NCI-H460 (cell line): ENCODE measurements at regions not wholly inside any gene's neighbourhood (a gene's known extent, or its start where the extent isn't known, plus 50 kb on each side); places are given as distances from the start of the nearest gene placed in this dataset.

Experiments used
- DNase-seq: peaks from one replicate; pipeline ENCODE4 v3.0.0-alpha.2; 2016; ENCODE audit warnings: low read depth; ENCODE audit errors: extremely low read depth

DNA sequence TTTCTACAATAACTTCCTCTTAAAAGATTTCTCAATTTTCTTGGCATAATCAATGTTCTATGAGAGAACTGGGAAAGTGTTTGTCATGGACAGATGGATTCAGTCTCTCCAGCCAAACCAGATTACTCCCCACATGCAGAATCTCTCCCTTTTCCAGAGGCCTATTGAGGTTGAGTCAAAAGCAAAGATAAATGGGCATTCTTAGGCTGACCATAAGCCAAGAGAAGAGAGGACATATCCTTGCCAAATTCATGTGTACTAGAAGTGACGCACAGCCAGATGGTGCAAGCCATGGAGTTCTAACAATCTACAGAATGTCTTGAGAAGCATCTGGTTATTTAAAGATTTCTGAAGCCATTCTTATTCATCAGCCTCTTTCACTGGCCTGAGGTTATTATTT is 2115.0 kb downstream of the MAT2B start:
- DNase-seq = no peak

DNA sequence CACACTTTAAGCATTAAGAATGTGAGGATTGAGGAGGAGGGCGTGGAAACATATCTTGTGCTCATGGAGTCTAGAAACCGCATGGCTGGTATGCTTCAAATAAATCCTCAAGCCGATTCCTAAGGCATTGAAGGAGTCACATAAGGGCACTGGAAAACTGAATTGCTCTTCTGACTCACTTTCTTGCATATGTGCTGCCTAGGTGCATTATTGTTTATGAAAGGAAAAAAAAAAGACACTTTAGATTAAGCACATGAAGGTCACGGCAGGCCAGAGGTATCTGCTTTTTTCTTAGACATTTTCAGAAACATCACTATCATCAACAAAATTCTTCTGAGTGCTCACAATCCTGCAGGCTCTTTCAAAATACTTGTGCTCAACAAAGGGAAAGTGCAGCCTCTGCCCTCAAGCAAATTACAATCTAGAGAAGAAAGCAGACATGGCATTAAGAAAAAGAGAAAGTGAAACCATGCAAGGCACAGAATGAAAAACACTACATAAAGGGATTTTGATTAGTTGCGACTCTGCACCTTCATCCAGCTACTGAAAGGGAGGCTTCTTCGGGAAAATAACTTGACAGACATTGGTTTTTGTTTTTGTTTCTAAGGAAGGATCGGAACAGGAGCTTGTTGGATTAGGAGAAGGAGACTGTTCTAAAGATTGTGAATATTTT is 2117.6 kb downstream of the MAT2B start:
- DNase-seq = no peak

DNA sequence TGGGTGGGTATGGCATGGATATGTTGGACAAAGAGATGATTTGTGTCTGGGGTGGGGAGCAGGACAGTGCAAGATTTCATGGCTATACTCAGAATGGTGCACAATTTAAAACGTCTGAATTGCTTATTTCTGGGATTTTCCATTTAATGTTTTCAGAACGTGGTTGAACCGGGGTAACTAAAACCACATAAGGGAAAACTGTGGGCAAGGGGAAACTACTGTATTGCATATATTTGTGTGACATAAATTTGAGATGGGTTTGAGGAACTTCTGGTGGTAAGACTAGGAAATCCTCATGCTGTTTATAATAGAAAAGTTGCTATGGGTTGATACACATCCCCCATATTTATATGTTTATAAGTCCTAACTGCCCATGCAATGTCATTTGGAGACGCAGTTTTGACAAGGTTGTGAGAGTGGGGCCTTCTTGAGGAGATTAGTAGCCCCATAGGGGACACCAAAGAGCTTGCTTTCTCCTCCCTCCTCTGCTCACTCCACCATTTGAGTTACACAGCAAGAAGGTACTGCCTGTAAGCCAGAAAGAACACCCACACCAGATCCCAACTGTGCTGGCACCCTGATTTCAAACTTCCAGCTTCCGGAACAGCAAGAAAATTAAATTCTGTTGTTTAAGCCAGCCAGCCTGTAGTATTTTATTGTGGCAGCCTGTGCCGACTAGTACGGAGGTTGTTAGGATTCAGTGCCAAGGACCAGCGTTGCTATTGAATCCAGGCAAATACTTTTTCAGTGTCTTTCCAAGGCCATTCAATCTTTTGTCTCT is 2118.9 kb downstream of the MAT2B start:
- DNase-seq = no peak

DNA sequence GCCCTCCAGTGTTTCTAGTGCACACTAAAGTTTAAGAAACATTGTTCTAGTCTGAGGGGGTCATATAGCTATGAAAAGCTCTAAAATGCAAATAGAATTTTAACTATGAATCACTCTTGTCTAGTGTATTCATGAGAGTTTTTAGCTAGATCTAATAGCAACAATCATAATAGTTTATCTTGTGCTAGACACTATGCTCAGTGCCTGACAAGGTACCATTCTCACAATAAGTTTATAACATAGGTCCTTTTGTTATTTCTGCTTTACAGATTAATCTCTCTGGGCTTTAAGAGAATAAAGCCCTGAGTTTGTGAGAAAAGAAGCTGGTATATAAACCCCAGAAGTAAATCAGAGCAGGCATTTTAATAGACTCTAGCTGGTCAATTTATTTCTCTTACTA is 2120.7 kb downstream of the MAT2B start:
- DNase-seq = no peak

DNA sequence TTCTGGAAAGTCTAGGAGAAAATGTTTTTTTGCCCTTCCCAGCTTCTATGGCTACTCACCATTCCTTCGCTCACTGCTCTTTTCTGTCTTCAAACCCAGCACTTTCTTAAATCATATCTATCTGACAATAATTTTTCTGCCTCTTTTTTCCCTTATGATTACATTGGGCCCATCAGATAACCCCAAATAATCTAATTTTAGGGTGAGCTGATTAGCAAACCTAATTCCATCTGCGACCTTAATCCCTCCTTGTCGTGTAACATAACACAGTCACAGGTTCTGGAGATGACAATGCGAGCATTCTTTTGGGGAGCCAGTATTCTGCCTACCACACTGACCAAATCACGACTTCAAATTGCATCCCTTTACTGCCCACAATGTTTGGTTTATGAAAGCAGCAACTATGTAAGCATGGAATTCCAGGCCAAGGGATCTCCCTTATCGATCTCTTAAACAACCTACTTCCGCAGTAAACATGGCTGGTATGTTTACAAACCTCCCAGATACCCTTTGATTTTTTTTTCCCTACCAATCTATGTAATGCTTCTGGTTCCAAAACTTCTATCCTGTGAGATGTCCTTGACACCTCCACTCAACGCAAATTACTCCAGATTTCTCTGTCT is 2122.2 kb downstream of the MAT2B start:
- no peak for DNase-seq

DNA sequence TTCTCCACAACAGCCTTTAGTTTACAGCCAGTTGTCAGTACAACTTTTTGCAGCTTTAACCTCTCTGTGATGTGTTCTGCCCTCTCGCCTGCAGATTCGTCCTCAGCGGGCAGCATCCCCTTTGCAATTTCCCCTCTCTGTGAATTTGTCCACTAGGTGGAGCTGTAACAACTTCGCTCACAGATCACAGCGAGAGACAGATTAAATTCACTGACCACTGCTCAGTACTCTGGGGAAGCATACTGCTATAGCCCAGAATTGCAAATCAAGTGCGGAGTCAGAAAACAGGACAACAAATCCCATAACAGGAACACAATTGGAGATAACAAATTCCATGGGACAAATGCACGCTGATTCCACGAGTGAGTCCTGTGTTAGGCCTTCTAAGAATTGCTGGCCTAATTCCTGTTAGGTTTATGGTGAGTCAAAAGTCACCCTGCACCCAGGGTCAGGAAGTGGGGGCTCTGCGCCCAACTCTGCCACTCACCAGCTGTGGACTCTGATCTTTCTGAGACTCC is 2124.9 kb downstream of the MAT2B start:
- DNase-seq = peak; percentile 20

DNA sequence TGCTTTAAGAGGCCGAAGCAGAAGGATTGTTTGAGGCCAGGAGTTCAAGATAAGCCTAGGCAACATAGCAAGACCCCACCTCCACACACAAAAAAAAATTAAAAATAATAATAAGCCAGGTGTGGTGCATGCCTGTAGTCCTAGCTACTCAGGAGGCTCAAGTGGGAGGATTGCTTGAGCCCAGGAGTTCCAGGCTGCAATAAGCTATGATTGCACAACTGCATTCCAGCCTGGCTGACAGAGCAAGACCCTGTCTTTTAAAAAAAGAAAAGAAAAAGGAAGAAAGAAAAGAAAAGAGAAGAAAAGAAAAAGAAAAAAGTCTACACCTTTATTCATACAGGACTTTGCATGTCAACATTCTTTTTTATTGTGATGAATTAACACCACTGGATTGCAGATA is 2125.8 kb downstream of the MAT2B start:
- no peak for DNase-seq

DNA sequence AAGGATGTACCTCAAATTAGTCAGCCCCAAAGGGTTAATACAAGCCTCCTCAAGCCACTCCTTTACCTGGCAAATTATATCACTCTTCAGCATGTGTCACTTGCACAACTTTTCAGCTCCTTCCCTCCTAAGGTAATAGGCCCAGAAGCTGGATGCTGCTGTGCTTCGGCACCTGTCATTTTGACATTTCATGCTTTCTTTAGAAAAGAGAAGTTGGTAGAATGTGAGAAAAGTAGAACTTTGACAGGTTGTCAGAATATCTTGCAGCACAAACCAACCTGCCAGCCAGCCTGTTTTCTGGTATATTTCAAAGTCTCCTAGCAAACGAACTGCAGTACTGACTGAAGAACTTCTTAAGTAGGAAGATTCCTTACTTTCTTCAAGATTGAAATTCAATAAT is 2136.9 kb downstream of the MAT2B start:
- DNase-seq = no peak

DNA sequence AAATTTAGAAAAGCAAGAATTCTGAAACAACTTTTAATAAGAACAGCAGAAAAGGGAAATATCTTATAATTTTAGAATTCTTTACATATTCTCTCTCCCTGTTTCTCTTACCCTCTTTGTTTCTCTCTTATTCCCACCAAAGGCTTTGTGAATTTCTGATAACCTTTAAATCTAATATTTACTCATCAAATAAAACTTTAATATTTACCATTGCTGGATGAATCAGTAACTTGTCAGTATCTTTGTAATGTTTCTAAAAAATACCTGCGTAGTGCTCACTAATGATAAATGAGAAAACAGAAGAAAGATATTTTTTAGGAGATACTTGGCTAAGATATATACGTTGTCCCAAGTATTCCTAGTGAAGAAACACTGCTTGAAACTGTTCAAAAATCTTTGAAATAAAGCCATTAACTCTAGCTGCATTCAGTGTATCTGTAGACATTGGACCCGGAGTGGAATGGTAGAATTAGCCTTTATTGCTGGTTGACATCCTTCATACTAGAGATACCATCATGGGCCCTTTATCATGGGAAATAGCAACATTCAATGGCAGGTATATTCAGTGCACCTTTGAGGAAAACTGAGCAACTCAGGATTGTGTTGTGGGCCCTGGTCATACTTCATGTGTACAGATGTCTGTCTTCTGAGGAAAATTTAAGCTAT is 2160.4 kb downstream of the MAT2B start:
- no peak for DNase-seq

DNA sequence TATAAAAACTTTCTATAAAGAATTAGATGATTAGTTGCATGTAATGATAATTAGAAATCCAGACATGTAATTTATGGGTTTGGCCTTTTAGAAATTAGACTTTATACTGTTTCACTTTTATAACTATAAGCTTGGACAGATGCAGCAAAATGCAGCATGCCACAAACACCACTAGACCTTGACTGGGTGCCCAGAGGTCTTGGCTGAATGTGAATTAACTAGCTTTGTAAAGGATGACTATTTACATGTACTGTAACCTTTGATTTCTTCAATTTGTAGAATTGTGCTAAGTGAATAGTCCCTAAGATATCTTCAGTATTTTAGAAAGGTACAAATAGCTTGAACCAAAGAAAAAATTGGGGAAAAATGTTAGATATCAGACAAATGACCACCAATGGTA is 2168.1 kb downstream of the MAT2B start:
- no peak for DNase-seq

DNA sequence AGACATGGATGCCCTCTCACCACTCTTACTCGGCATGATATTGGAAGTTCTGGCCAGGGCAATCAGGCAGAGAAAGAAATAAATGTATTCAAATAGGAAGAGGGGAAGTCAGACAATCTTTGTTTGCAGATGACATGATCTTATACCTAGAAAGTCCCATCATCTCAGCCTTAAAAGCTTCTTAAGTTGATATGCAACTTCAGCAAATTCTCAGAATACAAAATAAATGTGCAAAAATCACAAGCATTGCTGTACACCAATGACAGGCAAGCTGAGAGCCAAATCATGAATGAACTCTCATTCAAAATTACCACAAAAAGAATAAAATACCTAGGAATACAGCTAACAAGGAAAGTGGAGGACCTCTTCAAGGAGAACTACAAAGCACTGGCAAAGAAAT is 2190.4 kb downstream of the MAT2B start:
- no peak for DNase-seq

DNA sequence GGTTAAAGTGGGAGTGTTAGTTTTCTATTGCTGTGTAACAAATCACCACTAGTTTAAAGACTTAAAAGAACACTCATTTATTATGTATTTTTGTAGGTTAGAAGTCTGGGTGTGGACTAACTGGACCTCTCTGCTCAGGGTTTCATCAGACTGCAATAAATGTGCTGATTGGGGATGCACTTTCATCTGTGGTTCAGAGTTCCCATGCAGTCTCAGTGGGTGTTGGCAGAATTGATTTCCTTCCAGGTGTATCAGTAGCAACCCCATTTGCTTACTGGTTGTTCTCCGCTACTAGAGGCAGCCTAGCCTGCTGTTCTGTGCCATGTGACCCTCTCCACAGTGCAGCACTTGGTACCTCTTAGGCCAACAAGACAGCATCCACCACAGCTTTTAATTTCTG is 2200.5 kb downstream of the MAT2B start:
- DNase-seq = no peak

DNA sequence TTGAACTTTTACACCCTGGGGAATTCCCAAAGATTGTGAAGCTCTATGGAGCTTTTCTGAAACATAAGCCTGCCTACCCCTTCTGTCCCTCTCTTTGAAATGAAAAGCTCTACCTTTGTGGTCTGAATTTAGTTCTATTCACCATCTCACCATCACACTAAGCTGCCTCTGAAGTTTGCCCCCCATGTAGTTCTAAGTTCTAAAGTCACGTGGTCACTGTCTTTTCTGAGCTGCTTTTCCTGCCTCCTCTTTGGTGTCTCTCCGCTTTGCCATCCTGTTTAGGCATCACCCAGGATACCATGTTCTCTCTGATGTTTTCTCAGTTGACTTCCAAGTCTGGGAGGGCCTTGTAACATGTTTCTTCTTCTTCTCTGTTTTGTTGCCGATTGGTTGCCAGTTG is 2206.6 kb downstream of the MAT2B start:
- DNase-seq = no peak

DNA sequence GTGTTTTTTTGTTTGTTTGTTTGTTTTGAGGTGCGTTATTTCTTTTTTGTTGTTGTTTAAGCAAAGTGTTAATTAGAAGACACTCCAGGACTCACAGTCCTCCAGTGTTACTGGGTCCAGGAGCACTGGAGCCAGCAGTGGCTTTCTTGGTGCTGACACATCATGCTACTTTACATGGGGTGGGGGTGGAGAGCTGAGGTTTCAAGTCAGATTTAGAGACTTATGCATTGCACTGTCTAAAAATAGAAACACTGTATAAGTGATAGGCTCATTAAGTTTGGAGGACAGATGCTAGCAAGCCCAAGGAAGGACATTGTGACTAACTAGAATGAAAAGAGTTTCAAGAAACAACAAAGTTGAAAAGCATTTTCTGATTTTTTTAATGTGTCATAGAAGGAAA is 2209.2 kb downstream of the MAT2B start:
- no peak for DNase-seq

DNA sequence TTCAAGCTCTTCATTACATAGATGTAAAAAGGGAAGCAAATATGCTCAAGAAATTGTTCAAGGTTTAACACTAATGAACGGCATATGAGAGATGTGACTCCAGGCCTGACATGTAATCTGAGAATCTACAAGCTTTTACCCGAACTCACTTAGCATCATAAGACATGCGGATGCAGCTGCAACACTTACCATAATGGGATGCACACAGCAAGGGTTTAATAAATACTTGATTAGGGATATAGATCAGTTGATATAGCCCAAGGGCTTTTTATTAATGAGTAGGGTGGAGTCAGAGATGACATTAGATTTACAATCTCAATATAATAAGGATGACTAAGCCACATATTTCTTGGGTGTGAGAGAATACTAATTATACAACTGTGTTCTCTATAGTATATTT is 2215.5 kb downstream of the MAT2B start:
- no peak for DNase-seq

DNA sequence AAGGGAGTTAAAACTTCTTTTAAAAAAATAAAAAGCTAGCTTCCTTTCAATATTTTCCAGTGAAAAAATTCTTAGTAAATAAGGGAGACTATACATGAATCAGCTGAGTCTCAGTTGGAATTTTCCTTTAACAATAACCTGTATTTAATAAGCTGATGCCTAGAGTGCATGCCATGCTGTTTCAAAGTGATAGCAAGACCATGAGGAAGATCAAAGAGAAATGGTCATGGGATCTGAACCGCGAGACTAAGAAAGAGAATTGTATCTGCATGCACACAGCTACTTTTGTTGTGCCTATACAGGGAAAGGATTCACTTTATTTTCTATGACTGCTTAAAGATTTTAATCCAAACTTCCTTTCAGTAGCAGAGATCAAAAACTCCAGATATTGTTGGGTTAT is 2217.0 kb downstream of the MAT2B start:
- no peak for DNase-seq

DNA sequence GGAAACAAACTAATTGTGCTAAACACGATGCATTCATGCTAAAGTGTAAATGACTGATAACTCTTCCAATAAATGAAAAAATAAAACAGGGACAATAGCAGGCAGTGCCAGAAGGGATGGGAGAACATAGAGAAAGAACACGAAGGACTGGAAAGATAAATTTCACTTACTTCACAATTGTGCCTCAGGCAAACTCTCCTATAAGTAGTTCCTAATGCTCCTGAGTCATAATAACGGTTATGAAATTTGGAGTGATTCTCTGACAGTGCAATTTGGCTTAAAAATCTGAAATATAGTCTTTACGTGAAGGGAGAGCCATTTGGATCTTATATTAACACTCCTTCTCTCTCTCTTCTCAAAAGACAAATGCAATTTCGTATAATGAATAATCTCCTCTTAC is 2218.5 kb downstream of the MAT2B start:
- DNase-seq = no peak

DNA sequence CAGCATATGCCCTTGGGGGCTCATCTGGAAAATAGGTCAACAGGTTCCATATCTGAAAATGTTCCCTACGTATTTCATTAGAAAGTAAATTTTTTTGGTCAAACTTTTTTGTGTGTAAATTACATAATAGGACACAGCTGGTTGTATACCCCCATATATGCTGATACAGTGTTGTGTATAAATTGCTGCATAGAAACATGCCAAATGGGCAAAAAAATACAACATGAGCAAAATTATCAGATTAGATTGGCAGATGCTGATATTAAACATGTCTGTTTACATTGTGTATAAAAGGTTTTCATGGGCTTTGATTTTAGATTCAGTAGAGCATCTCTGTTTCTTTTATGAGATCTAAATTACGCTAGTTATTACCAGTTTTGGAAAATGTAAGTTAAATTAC is 2223.0 kb downstream of the MAT2B start:
- no peak for DNase-seq

DNA sequence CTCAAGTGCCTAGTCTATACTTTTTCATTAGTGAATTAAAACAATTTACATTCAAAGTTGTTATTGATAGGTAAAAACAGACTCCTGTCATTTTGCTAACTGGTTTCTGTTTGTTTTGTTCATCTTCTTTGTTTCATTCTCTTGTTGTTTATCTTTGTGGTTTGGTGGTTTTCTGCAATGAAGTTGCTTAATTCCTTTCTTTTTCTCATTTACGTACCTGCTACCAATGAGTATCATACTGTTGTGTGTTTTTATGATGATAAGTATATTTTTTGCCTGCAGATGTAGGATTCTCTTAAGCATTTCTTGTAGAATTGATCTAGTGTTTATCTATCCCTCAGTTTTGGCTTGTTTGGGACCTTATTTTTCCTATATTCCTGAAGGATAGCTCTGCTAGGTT is 2230.0 kb downstream of the MAT2B start:
- DNase-seq = no peak

DNA sequence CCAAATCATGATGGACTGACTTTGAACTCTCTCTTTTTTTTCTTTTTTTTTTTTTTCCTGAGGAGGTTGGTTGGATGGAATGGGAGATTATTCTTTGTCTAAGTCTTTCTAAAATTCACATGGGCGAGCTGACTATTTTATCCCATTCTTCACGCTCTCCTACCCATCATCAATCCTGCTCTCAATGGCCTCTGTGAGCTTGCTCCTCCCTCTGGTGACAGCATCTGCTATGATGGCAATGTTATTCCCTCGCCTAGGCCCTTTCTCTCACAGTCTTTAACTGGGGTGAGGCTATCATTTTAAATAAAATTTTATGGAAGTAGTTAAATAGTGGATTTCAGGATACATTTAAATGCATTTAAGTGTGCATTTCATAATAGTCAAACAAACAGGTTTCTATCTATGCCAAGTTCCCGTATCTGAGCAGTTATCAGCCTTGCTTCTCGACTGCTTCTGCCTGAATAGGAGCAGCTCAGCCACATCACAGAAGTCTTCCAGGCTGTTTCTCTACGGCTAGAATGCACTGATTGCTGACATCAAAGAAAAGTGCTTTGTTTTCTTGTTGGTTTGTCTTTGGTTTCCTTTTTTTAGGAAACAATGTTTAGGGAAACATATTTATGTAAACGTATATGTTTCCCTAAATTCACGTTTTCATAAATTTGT is 2233.8 kb downstream of the MAT2B start:
- no peak for DNase-seq

DNA sequence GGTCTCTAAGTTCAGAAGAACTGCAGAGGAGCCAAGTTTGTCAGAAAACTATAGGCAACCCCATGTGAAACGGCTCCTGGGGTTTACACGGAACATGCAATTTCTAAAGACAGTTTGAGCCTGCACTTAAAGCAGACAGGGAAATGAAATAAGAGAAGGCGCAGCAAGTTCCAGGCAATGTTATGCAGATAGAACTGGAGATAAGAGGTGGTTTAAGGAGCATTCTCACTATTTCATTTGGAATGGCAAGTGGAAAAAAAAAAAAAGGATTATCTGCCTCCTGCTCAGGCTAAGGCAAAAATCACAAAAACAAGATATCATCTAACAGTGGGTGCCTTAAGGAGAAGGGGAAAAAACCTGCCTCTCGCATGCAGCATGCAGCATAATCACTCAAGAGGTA is 2252.4 kb downstream of the MAT2B start:
- DNase-seq = no peak
